WTC11 (cell line): ENCODE measurements at regions not wholly inside any gene's neighbourhood (a gene's known extent, or its start where the extent isn't known, plus 50 kb on each side); places are given as distances from the start of the nearest gene placed in this dataset.

Experiments used
- NFE2L1 ChIP-seq: sonication (generic); formaldehyde crosslinking; IDR thresholded peaks from 2 replicates; pipeline ENCODE4 v1.8.1; 2023; ENCODE audit warnings: missing genetic modification reagents
- ZNF121 ChIP-seq: sonication (generic); formaldehyde crosslinking; IDR thresholded peaks from 2 replicates; pipeline ENCODE4 v1.8.0; 2023; ENCODE audit warnings: missing genetic modification reagents
- TF ChIP-seq, protein P1 (sequence below): fragments of 200-600 bp; IDR thresholded peaks from 2 replicates; pipeline ENCODE4 v1.8.0; 2022; ENCODE audit warnings: antibody characterized with exemption
- TF ChIP-seq, protein P2 (sequence below): sonication (generic); formaldehyde crosslinking; IDR thresholded peaks from 2 replicates; pipeline ENCODE4 v1.8.0; 2022; ENCODE audit warnings: mild to moderate bottlenecking, missing genetic modification reagents

DNA sequence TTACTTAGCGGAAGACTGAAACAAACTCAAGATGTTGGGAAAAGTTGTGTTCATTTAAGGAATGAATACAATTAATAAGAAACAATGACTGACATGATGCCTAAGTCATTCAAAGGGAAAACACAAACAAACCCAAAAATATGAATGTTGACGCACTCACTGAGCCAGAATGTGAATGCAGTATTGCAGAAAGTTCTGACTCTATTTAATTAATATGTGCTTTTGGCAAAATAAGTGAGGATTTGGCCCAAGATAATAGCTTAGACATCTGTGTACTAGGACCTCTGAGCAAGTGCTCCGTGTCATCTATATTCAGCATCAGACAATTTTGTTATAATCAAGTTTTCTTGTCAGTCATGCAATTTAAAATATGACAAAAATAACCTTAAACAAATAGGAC, 1138.8 kb upstream of the NXPH2 start:
- TF ChIP-seq, protein P1, sequence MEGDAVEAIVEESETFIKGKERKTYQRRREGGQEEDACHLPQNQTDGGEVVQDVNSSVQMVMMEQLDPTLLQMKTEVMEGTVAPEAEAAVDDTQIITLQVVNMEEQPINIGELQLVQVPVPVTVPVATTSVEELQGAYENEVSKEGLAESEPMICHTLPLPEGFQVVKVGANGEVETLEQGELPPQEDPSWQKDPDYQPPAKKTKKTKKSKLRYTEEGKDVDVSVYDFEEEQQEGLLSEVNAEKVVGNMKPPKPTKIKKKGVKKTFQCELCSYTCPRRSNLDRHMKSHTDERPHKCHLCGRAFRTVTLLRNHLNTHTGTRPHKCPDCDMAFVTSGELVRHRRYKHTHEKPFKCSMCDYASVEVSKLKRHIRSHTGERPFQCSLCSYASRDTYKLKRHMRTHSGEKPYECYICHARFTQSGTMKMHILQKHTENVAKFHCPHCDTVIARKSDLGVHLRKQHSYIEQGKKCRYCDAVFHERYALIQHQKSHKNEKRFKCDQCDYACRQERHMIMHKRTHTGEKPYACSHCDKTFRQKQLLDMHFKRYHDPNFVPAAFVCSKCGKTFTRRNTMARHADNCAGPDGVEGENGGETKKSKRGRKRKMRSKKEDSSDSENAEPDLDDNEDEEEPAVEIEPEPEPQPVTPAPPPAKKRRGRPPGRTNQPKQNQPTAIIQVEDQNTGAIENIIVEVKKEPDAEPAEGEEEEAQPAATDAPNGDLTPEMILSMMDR, result no peak
- TF ChIP-seq, protein P2, sequence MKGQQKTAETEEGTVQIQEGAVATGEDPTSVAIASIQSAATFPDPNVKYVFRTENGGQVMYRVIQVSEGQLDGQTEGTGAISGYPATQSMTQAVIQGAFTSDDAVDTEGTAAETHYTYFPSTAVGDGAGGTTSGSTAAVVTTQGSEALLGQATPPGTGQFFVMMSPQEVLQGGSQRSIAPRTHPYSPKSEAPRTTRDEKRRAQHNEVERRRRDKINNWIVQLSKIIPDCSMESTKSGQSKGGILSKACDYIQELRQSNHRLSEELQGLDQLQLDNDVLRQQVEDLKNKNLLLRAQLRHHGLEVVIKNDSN (CRISPR knock-in tag), result no peak
- TF ChIP-seq NFE2L1 (CRISPR knock-in tag), result no peak
- TF ChIP-seq ZNF121 (CRISPR knock-in tag), result no peak
